LNCAP (cell line): ENCODE measurements at regions not wholly inside any gene's neighbourhood (a gene's known extent, or its start where the extent isn't known, plus 50 kb on each side); places are given as distances from the start of the nearest gene placed in this dataset.

Experiments
- CTCF ChIP-seq: fragments of 450-650 bp; IDR thresholded peaks from 2 replicates; pipeline ENCODE4 v1.5.1; 2017; ENCODE audit warnings: mild to moderate bottlenecking

- no peak for TF ChIP-seq CTCF
These were observed 417.4 kb downstream of the TBC1D32 start for GRCh38 chr6:120916844-120917243.

GRCh38 chr6:120913486-120913885 lies 420.8 kb downstream of the TBC1D32 start:
- no peak for TF ChIP-seq CTCF

- TF ChIP-seq CTCF, result no peak
These were observed 425.5 kb downstream of the TBC1D32 start for GRCh38 chr6:120908767-120909166.

GRCh38 chr6:120903836-120904235 lies 430.4 kb downstream of the TBC1D32 start:
- no peak for TF ChIP-seq CTCF

GRCh38 chr6:120899932-120900331 lies 434.3 kb downstream of the TBC1D32 start:
- no peak for TF ChIP-seq CTCF

GRCh38 chr6:120894077-120894476 lies 440.2 kb downstream of the TBC1D32 start:
- TF ChIP-seq CTCF, result no peak

GRCh38 chr6:120876931-120877330 lies 457.3 kb downstream of the TBC1D32 start:
- TF ChIP-seq CTCF, result no peak

- no peak for TF ChIP-seq CTCF
These were observed 457.9 kb downstream of the TBC1D32 start for GRCh38 chr6:120876424-120876823.
